DMS114 treated with DMSO at 0.1 percent for 48 hours (cell line): ENCODE measurements at regions not wholly inside any gene's neighbourhood (a gene's known extent, or its start where the extent isn't known, plus 50 kb on each side); places are given as distances from the start of the nearest gene placed in this dataset.

Experiments used
- DNase-seq: peaks from one replicate; lab custom pipeline; 2025; ENCODE audit not compliant: unreplicated experiment; lab: John Stamatoyannopoulos, UW

GRCh38 chr15:69806287-69806915 is 291.3 kb downstream of the TLE3 start:
- no peak for DNase-seq

GRCh38 chr15:69807721-69808120 is 290.0 kb downstream of the TLE3 start:
- DNase-seq = no peak

- DNase-seq = no peak
Measured at GRCh38 chr15:69808756-69809155, 289.0 kb downstream of the TLE3 start.

GRCh38 chr15:69809421-69809820 is 288.3 kb downstream of the TLE3 start:
- DNase-seq = no peak

- DNase-seq = no peak
Measured at GRCh38 chr15:69810431-69811354, 287.0 kb downstream of the TLE3 start.

GRCh38 chr15:69812861-69813261 is 284.9 kb downstream of the TLE3 start:
- no peak for DNase-seq

- no peak for DNase-seq
Measured at GRCh38 chr15:69813881-69814280, 283.8 kb downstream of the TLE3 start.

GRCh38 chr15:69814932-69815331 is 282.8 kb downstream of the TLE3 start:
- DNase-seq = no peak

GRCh38 chr15:69815793-69816192 is 281.9 kb downstream of the TLE3 start:
- no peak for DNase-seq

GRCh38 chr15:69816522-69816921 is 281.2 kb downstream of the TLE3 start:
- no peak for DNase-seq

GRCh38 chr15:69818529-69818928 is 279.2 kb downstream of the TLE3 start:
- DNase-seq = no peak

GRCh38 chr15:69819371-69819770 is 278.3 kb downstream of the TLE3 start:
- DNase-seq = no peak

GRCh38 chr15:69820819-69821218 is 276.9 kb downstream of the TLE3 start:
- no peak for DNase-seq

- no peak for DNase-seq
Measured at GRCh38 chr15:69823223-69823907, 274.4 kb downstream of the TLE3 start.

- no peak for DNase-seq
Measured at GRCh38 chr15:69824075-69824876, 273.4 kb downstream of the TLE3 start.

GRCh38 chr15:69824877-69825406 is 272.8 kb downstream of the TLE3 start:
- DNase-seq = no peak

- DNase-seq = no peak
Measured at GRCh38 chr15:69825941-69826818, 271.5 kb downstream of the TLE3 start.

- DNase-seq = no peak
Measured at GRCh38 chr15:69826819-69827175, 270.9 kb downstream of the TLE3 start.

- no peak for DNase-seq
Measured at GRCh38 chr15:69827751-69828150, 270.0 kb downstream of the TLE3 start.
